ENCODE measurements at regions not wholly inside any gene's neighbourhood (a gene's known extent, or its start where the extent isn't known, plus 50 kb on each side); places are given as distances from the start of the nearest gene placed in this dataset.

- TF ChIP-seq CTCF (conservative IDR thresholded peaks at IDR 0.05; ENCODE audit: low read depth, low read length) (no peak), EZH2 (IDR thresholded peaks at IDR 0.05; ENCODE audit: low read length, unreplicated experiment) (no peak)
Measured at GRCh38 chr18:33934258-33934657, 290.5 kb downstream of the NOL4 start.
